ENCODE measurements at regions not wholly inside any gene's neighbourhood (a gene's known extent, or its start where the extent isn't known, plus 50 kb on each side); places are given as distances from the start of the nearest gene placed in this dataset.
"Not testable (repeated sequence)": the region's sequence is repeated elsewhere in the genome, so short reads cannot be mapped to it uniquely, and the experiment has no call there.

- not testable (repeated sequence) for TF ChIP-seq EP300, CTCF (IDR thresholded peaks at IDR 0.05)
These were observed 82.0 kb upstream of the ANKRD28 start for GRCh38 chr3:15879787-15880186.
